HCT116 (cell line): ENCODE measurements at regions not wholly inside any gene's neighbourhood (a gene's known extent, or its start where the extent isn't known, plus 50 kb on each side); places are given as distances from the start of the nearest gene placed in this dataset.

Experiments
- CEBPB ChIP-seq: IDR thresholded peaks from 2 replicates; pipeline ENCODE4 v1.6.1; 2012; ENCODE audit warnings: low read depth
- CTCF ChIP-seq, 3 experiments: fragments of 200-600 bp in 1 of 3; sonication (generic) in 1 of 3; IDR thresholded peaks in 2 of 3; conservative IDR thresholded peaks in 1 of 3; 2 replicates each; pipeline ENCODE4 v1.5.1; 2012 to 2017; ENCODE audit warnings: low read depth in 2 of 3, low read length in 2 of 3, antibody characterized with exemption in 1 of 3, borderline replicate concordance in 1 of 3, control low read depth in 1 of 3, mild to moderate bottlenecking in 1 of 3, mixed read lengths in 1 of 3, mixed run types in 1 of 3, moderate library complexity in 1 of 3; ENCODE audit not compliant: insufficient read depth in 1 of 3
- EZH2 ChIP-seq: fragments of 200-600 bp; sonication (generic); IDR thresholded peaks from 2 replicates; pipeline ENCODE4 v1.6.1; 2017; ENCODE audit warnings: antibody characterized with exemption, mixed run types
- JUND ChIP-seq: IDR thresholded peaks from 2 replicates; pipeline ENCODE4 v1.6.1; 2012
- POLR2A ChIP-seq: IDR thresholded peaks from 2 replicates; pipeline ENCODE4 v1.7.0; 2011; ENCODE audit warnings: borderline replicate concordance; ENCODE audit not compliant: insufficient read depth, insufficient read length; ENCODE audit errors: extremely low read depth
- POLR2AphosphoS5 ChIP-seq: IDR thresholded peaks from 2 replicates; pipeline ENCODE4 v1.6.1; 2011; ENCODE audit warnings: mild to moderate bottlenecking, low read depth, low read length, moderate library complexity
- RAD21 ChIP-seq: IDR thresholded peaks from 2 replicates; pipeline ENCODE4 v1.6.1; 2012; ENCODE audit warnings: low read depth, mild to moderate bottlenecking
- REST ChIP-seq: IDR thresholded peaks from 2 replicates; pipeline ENCODE4 v1.6.1; 2012; ENCODE audit warnings: low read depth
- SP1 ChIP-seq: IDR thresholded peaks from 2 replicates; pipeline ENCODE4 v1.6.1; 2012; ENCODE audit warnings: low read depth
- ZFX ChIP-seq: fragments of 450-650 bp; IDR thresholded peaks from 2 replicates; pipeline ENCODE4 v1.6.1; 2017

- TF ChIP-seq SP1 = no peak
- no peak for TF ChIP-seq CTCF (IDR thresholded peaks at IDR 0.05 in 2 of 3, conservative IDR thresholded peaks at IDR 0.05 in 1 of 3; ENCODE audit: borderline replicate concordance in 1 of 3, insufficient read depth in 1 of 3, low read depth in 2 of 3, low read length in 2 of 3)
- no peak for TF ChIP-seq POLR2A
- no peak for TF ChIP-seq CEBPB
- TF ChIP-seq POLR2AphosphoS5 = no peak
- no peak for TF ChIP-seq JUND
- no peak for TF ChIP-seq REST
- TF ChIP-seq RAD21 = no peak
- TF ChIP-seq ZFX = no peak
- no peak for TF ChIP-seq EZH2
Observed at GRCh38 chr13:60733933-60734332, 336.9 kb downstream of the TDRD3 start.
